ENCODE measurements at regions not wholly inside any gene's neighbourhood (a gene's known extent, or its start where the extent isn't known, plus 50 kb on each side); places are given as distances from the start of the nearest gene placed in this dataset.

GRCh38 chr15:69777356-69777755 lies 320.4 kb downstream of the TLE3 start:
- Histone ChIP-seq H3K9me3 (ENCODE audit: control insufficient read depth, low read depth, low read length) (no peaks in the 10 kb centered on the region), H3K4me3 (ENCODE audit: low read length) (no peak overlapping the region)
- DNase-seq = no peak

GRCh38 chr15:69780374-69780773 lies 317.3 kb downstream of the TLE3 start:
- Histone ChIP-seq H3K4me1 (ENCODE audit: control insufficient read depth, insufficient read depth, low read length) (no peaks in the 10 kb centered on the region), H3K9me3 (ENCODE audit: control insufficient read depth, low read depth, low read length) (no peaks in the 10 kb centered on the region), H3K36me3 (ENCODE audit: control insufficient read depth, insufficient read depth, low read length) (no peaks in the 10 kb centered on the region), H3K27ac (ENCODE audit: low read length) (no peak overlapping the region), H3K4me3 (ENCODE audit: low read length) (no peak overlapping the region), H3K27me3 (ENCODE audit: control insufficient read depth, insufficient read depth, low read length) (no peaks in the 10 kb centered on the region)
- no peak for DNase-seq
- no CpG with 5 or more reads among the region's 6 CpGs for WGBS (ENCODE audit: insufficient coverage, low lambda C conversion rate)

More at GRCh38 chr15:69777356-69777755, 320.4 kb downstream of the TLE3 start:
- Histone ChIP-seq H3K4me1 (ENCODE audit: control insufficient read depth, insufficient read depth, low read length) (no peaks in the 10 kb centered on the region), H3K27me3 (ENCODE audit: control insufficient read depth, insufficient read depth, low read length) (no peaks in the 10 kb centered on the region), H3K36me3 (ENCODE audit: control insufficient read depth, insufficient read depth, low read length) (no peaks in the 10 kb centered on the region), H3K27ac (ENCODE audit: low read length) (no peak overlapping the region)
- 89% methylated on average over 1 of the region's 2 CpGs for WGBS (ENCODE audit: insufficient coverage, low lambda C conversion rate)

GRCh38 chr15:69780981-69781380 lies 316.7 kb downstream of the TLE3 start:
- 100% methylated on average over 1 of the region's 6 CpGs for WGBS (ENCODE audit: insufficient coverage, low lambda C conversion rate)
- Histone ChIP-seq H3K27me3 (ENCODE audit: control insufficient read depth, insufficient read depth, low read length) (no peaks in the 10 kb centered on the region), H3K36me3 (ENCODE audit: control insufficient read depth, insufficient read depth, low read length) (no peaks in the 10 kb centered on the region), H3K4me3 (ENCODE audit: low read length) (no peak overlapping the region), H3K4me1 (ENCODE audit: control insufficient read depth, insufficient read depth, low read length) (no peaks in the 10 kb centered on the region), H3K9me3 (ENCODE audit: control insufficient read depth, low read depth, low read length) (no peaks in the 10 kb centered on the region), H3K27ac (ENCODE audit: low read length) (no peak overlapping the region)
- DNase-seq = no peak

GRCh38 chr15:69781411-69782125 lies 316.1 kb downstream of the TLE3 start:
- H3K4me1 ChIP-seq (ENCODE audit: control insufficient read depth, insufficient read depth, low read length) = no peaks in the 10 kb centered on the region
- no peak overlapping the region for H3K27ac ChIP-seq (ENCODE audit: low read length)
- no peaks in the 10 kb centered on the region for H3K36me3 ChIP-seq (ENCODE audit: control insufficient read depth, insufficient read depth, low read length)
- 47% methylated on average over 2 of the region's 6 CpGs for WGBS (ENCODE audit: insufficient coverage, low lambda C conversion rate)
- no peak for DNase-seq
- no peak overlapping the region for H3K4me3 ChIP-seq (ENCODE audit: low read length)
- no peaks in the 10 kb centered on the region for H3K9me3 ChIP-seq (ENCODE audit: control insufficient read depth, low read depth, low read length)
- no peaks in the 10 kb centered on the region for H3K27me3 ChIP-seq (ENCODE audit: control insufficient read depth, insufficient read depth, low read length)

GRCh38 chr15:69782139-69782658 lies 315.5 kb downstream of the TLE3 start:
- DNase-seq = no peak
- H3K27me3 ChIP-seq (ENCODE audit: control insufficient read depth, insufficient read depth, low read length) = no peaks in the 10 kb centered on the region
- no peaks in the 10 kb centered on the region for H3K4me1 ChIP-seq (ENCODE audit: control insufficient read depth, insufficient read depth, low read length)
- no peaks in the 10 kb centered on the region for H3K36me3 ChIP-seq (ENCODE audit: control insufficient read depth, insufficient read depth, low read length)
- H3K27ac ChIP-seq (ENCODE audit: low read length) = no peak overlapping the region
- H3K9me3 ChIP-seq (ENCODE audit: control insufficient read depth, low read depth, low read length) = no peaks in the 10 kb centered on the region
- WGBS (ENCODE audit: insufficient coverage, low lambda C conversion rate) = no CpG with 5 or more reads among the region's 1 CpG
- no peak overlapping the region for H3K4me3 ChIP-seq (ENCODE audit: low read length)

GRCh38 chr15:69782809-69783208 lies 314.9 kb downstream of the TLE3 start:
- Histone ChIP-seq H3K4me3 (ENCODE audit: low read length) (no peak overlapping the region), H3K27me3 (ENCODE audit: control insufficient read depth, insufficient read depth, low read length) (no peaks in the 10 kb centered on the region), H3K36me3 (ENCODE audit: control insufficient read depth, insufficient read depth, low read length) (no peaks in the 10 kb centered on the region), H3K4me1 (ENCODE audit: control insufficient read depth, insufficient read depth, low read length) (no peaks in the 10 kb centered on the region), H3K9me3 (ENCODE audit: control insufficient read depth, low read depth, low read length) (no peaks in the 10 kb centered on the region), H3K27ac (ENCODE audit: low read length) (no peak overlapping the region)
- no CpG with 5 or more reads among the region's 5 CpGs for WGBS (ENCODE audit: insufficient coverage, low lambda C conversion rate)
- DNase-seq = peak; percentile 71 to 88

- Histone ChIP-seq H3K27me3 (ENCODE audit: control insufficient read depth, insufficient read depth, low read length) (no peaks in the 10 kb centered on the region), H3K36me3 (ENCODE audit: control insufficient read depth, insufficient read depth, low read length) (no peaks in the 10 kb centered on the region), H3K4me3 (ENCODE audit: low read length) (no peak overlapping the region), H3K9me3 (ENCODE audit: control insufficient read depth, low read depth, low read length) (no peaks in the 10 kb centered on the region), H3K27ac (ENCODE audit: low read length) (no peak overlapping the region), H3K4me1 (ENCODE audit: control insufficient read depth, insufficient read depth, low read length) (no peaks in the 10 kb centered on the region)
- no peak for DNase-seq
- no CpG with 5 or more reads among the region's 9 CpGs for WGBS (ENCODE audit: insufficient coverage, low lambda C conversion rate)
Observed at GRCh38 chr15:69783211-69783610, 314.5 kb downstream of the TLE3 start.

GRCh38 chr15:69784798-69785566 lies 312.7 kb downstream of the TLE3 start:
- no peaks in the 10 kb centered on the region for H3K4me1 ChIP-seq (ENCODE audit: control insufficient read depth, insufficient read depth, low read length)
- DNase-seq = no peak
- no peak overlapping the region for H3K4me3 ChIP-seq (ENCODE audit: low read length)
- no peaks in the 10 kb centered on the region for H3K9me3 ChIP-seq (ENCODE audit: control insufficient read depth, low read depth, low read length)
- WGBS (ENCODE audit: insufficient coverage, low lambda C conversion rate) = no CpG with 5 or more reads among the region's 5 CpGs
- H3K36me3 ChIP-seq (ENCODE audit: control insufficient read depth, insufficient read depth, low read length) = no peaks in the 10 kb centered on the region
- H3K27ac ChIP-seq (ENCODE audit: low read length) = no peak overlapping the region
- H3K27me3 ChIP-seq (ENCODE audit: control insufficient read depth, insufficient read depth, low read length) = no peaks in the 10 kb centered on the region

- H3K4me1 ChIP-seq (ENCODE audit: control insufficient read depth, insufficient read depth, low read length) = no peaks in the 10 kb centered on the region
- no peaks in the 10 kb centered on the region for H3K9me3 ChIP-seq (ENCODE audit: control insufficient read depth, low read depth, low read length)
- no peak overlapping the region for H3K4me3 ChIP-seq (ENCODE audit: low read length)
- no peaks in the 10 kb centered on the region for H3K36me3 ChIP-seq (ENCODE audit: control insufficient read depth, insufficient read depth, low read length)
- no peak for DNase-seq
- no peaks in the 10 kb centered on the region for H3K27me3 ChIP-seq (ENCODE audit: control insufficient read depth, insufficient read depth, low read length)
- 100% methylated on average over 1 of the region's 9 CpGs for WGBS (ENCODE audit: insufficient coverage, low lambda C conversion rate)
- no peak overlapping the region for H3K27ac ChIP-seq (ENCODE audit: low read length)
Observed at GRCh38 chr15:69786136-69786701, 311.5 kb downstream of the TLE3 start.

- Histone ChIP-seq H3K27ac (ENCODE audit: low read length) (no peak overlapping the region), H3K27me3 (ENCODE audit: control insufficient read depth, insufficient read depth, low read length) (peaks cover 2% of the 10 kb centered on the region), H3K9me3 (ENCODE audit: control insufficient read depth, low read depth, low read length) (no peaks in the 10 kb centered on the region), H3K36me3 (ENCODE audit: control insufficient read depth, insufficient read depth, low read length) (no peaks in the 10 kb centered on the region), H3K4me3 (ENCODE audit: low read length) (no peak overlapping the region), H3K4me1 (ENCODE audit: control insufficient read depth, insufficient read depth, low read length) (peaks cover 1% of the 10 kb centered on the region)
- no CpG with 5 or more reads among the region's 4 CpGs for WGBS (ENCODE audit: insufficient coverage, low lambda C conversion rate)
- DNase-seq = no peak
Observed at GRCh38 chr15:69787791-69788190, 309.9 kb downstream of the TLE3 start.
